GM23338 (cell line): ENCODE measurements at regions not wholly inside any gene's neighbourhood (a gene's known extent, or its start where the extent isn't known, plus 50 kb on each side); places are given as distances from the start of the nearest gene placed in this dataset.

Source experiments
- CREB1 ChIP-seq: fragments of 250-450 bp; sonication (Bioruptor Pico); IDR thresholded peaks from 2 replicates; pipeline ENCODE4 v1.5.0; 2020; ENCODE audit warnings: low read depth, mild to moderate bottlenecking, moderate library complexity
- CTCF ChIP-seq, 2 experiments: fragments of 200-600 bp in 1 of 2; sonication (generic) in 1 of 2; conservative IDR thresholded peaks; 2 replicates each; pipeline versions ENCODE4 v1.5.1 to v1.6.1; 2016 to 2017; ENCODE audit warnings: antibody characterized with exemption in 2 of 2, low read depth in 2 of 2, mild to moderate bottlenecking in 2 of 2, moderate library complexity in 1 of 2
- EZH2 ChIP-seq: fragments of 200-600 bp; sonication (generic); IDR thresholded peaks from one replicate; pipeline ENCODE4 v1.8.0; 2017; ENCODE audit warnings: antibody characterized with exemption, mild to moderate bottlenecking, low read depth; ENCODE audit not compliant: unreplicated experiment
- EZH2phosphoT487 ChIP-seq: fragments of 200-600 bp; sonication (generic); IDR thresholded peaks from one replicate; pipeline ENCODE4 v1.8.1; 2018; ENCODE audit warnings: antibody characterized with exemption; ENCODE audit not compliant: unreplicated experiment
- POLR2AphosphoS5 ChIP-seq: IDR thresholded peaks from 2 replicates; pipeline ENCODE4 v1.6.1; 2016; ENCODE audit warnings: antibody characterized with exemption, low read depth
- REST ChIP-seq: IDR thresholded peaks from one replicate; pipeline ENCODE4 v1.6.1; 2018; ENCODE audit warnings: antibody characterized with exemption; ENCODE audit not compliant: unreplicated experiment
- ZNF114 ChIP-seq: fragments of 250-450 bp; sonication (Bioruptor Pico); IDR thresholded peaks from 2 replicates; pipeline ENCODE4 v1.5.0; 2020; ENCODE audit warnings: mild to moderate bottlenecking, moderate library complexity

GRCh38 chr6:79133173-79133572, 55.1 kb upstream of the PHIP start:
- TF ChIP-seq EZH2 (no peak), CTCF (conservative IDR thresholded peaks at IDR 0.05; ENCODE audit: low read depth in 2 of 2) (no peak), POLR2AphosphoS5 (no peak), REST (no peak), EZH2phosphoT487 (no peak), CREB1 (CRISPR knock-in tag) (no peak), ZNF114 (CRISPR knock-in tag) (no peak)
